Mammary epithelial cell (primary cell): ENCODE measurements at regions not wholly inside any gene's neighbourhood (a gene's known extent, or its start where the extent isn't known, plus 50 kb on each side); places are given as distances from the start of the nearest gene placed in this dataset.

Source experiments
- CTCF ChIP-seq, 2 donors: IDR thresholded peaks in 1 of 2; conservative IDR thresholded peaks in 1 of 2; 2 replicates each; pipeline ENCODE4 v1.5.1; 2011 to 2012; ENCODE audit warnings: inconsistent platforms in 2 of 2, low read length in 2 of 2, mild to moderate bottlenecking in 2 of 2, control low read depth in 1 of 2, low read depth in 1 of 2; ENCODE audit not compliant: insufficient read depth in 1 of 2; ENCODE audit errors: extremely low read depth in 1 of 2
- EZH2 ChIP-seq: IDR thresholded peaks from 2 replicates; pipeline ENCODE4 v1.6.1; 2012; ENCODE audit warnings: low read length, inconsistent platforms, borderline replicate concordance

DNA sequence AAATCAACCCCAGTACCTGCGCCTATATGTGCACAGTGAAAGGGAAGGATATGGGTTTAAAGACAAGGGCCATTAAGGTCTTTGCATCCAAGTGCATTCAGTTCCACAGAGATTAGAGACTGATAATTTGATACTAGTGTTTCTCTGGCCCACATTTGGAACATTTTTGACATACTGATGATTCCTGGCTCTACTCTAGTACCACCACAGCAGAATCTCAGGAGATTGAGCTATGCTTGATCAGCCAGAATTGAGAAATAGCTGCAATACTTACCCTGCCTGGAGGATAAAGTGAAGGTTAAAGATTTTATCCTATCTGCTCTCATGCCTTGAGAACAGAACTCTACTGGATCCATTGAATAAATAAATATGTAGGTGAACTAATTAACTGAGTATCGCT is 1267.8 kb downstream of the SUCLG1 start:
- no peak for TF ChIP-seq CTCF (conservative IDR thresholded peaks at IDR 0.05 in 1 of 2, IDR thresholded peaks at IDR 0.05 in 1 of 2; ENCODE audit: extremely low read depth in 1 of 2, insufficient read depth in 1 of 2, low read depth in 1 of 2, low read length in 2 of 2)
- TF ChIP-seq EZH2 = no peak
